AG09319 (cell line): ENCODE measurements at regions not wholly inside any gene's neighbourhood (a gene's known extent, or its start where the extent isn't known, plus 50 kb on each side); places are given as distances from the start of the nearest gene placed in this dataset.

Source experiments
- DNase-seq: peaks from one replicate; pipeline ENCODE4 v3.0.0-alpha.2; 2010; ENCODE audit warnings: low read depth; ENCODE audit errors: extremely low read depth
- TF ChIP-seq, protein P1 (sequence below): IDR thresholded peaks from 2 replicates; pipeline ENCODE4 v1.5.1; 2011; ENCODE audit warnings: low read depth, mild to moderate bottlenecking, inconsistent platforms, low read length, moderate library complexity

DNA sequence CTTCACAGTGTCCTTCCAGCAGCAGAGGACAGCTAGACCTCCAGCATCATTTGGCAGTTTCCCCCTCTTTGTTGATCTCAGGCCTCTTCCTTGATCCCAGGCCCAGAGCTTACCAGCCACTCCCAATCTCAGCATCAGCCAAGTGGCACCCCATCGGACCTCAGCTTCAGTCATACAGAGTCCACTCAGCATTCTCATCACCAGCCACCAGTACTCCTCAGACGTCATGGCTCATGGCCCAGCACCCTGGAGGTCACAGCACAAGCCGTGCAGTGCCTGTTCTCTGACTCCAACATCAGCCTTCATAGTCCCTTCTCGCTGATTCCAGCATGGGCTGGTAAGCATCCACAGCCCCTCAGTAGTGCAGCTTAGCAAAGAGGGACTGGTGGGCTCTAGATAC is 487.6 kb upstream of the DAB1 start:
- no peak for DNase-seq
- TF ChIP-seq, protein P1, sequence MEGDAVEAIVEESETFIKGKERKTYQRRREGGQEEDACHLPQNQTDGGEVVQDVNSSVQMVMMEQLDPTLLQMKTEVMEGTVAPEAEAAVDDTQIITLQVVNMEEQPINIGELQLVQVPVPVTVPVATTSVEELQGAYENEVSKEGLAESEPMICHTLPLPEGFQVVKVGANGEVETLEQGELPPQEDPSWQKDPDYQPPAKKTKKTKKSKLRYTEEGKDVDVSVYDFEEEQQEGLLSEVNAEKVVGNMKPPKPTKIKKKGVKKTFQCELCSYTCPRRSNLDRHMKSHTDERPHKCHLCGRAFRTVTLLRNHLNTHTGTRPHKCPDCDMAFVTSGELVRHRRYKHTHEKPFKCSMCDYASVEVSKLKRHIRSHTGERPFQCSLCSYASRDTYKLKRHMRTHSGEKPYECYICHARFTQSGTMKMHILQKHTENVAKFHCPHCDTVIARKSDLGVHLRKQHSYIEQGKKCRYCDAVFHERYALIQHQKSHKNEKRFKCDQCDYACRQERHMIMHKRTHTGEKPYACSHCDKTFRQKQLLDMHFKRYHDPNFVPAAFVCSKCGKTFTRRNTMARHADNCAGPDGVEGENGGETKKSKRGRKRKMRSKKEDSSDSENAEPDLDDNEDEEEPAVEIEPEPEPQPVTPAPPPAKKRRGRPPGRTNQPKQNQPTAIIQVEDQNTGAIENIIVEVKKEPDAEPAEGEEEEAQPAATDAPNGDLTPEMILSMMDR = no peak

DNA sequence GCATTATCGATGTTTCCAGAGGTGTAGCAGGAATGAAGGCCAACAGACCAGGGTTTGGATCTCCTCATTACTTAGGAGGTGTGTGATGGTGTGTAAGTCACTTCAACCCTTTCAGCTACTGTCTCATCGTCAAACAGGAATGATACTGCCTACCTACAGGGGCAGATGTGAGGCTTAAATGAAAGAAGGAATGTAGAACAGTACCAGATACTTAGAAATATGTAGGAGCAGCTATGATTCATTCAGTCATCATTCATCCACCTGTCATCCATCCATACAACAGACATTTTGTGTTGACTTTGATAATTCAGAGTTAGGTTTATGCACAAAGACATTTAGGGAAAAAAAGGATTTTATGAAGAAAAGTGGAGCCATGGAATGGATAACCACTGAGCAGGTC is 486.9 kb upstream of the DAB1 start:
- TF ChIP-seq, protein P1 = no peak
- DNase-seq = no peak

DNA sequence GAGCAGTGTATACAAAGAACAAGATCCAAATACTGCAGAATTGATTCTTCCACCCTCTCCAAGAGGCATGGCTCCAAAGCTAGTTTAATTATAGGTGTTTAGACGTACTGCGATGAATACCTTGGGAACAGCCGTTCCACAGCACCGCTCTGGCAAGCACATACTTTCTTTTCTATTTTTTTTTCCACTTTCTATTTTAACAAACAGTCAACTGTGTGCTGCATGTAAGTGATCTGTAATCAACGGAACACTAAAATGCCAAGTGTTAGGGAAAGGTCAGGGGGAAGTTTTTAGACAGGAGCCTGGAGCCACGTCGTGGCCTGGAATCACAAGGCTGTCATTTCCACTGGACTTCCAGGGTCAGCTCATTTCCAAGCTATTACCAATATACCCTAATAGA is 486.4 kb upstream of the DAB1 start:
- TF ChIP-seq, protein P1 = no peak

DNA sequence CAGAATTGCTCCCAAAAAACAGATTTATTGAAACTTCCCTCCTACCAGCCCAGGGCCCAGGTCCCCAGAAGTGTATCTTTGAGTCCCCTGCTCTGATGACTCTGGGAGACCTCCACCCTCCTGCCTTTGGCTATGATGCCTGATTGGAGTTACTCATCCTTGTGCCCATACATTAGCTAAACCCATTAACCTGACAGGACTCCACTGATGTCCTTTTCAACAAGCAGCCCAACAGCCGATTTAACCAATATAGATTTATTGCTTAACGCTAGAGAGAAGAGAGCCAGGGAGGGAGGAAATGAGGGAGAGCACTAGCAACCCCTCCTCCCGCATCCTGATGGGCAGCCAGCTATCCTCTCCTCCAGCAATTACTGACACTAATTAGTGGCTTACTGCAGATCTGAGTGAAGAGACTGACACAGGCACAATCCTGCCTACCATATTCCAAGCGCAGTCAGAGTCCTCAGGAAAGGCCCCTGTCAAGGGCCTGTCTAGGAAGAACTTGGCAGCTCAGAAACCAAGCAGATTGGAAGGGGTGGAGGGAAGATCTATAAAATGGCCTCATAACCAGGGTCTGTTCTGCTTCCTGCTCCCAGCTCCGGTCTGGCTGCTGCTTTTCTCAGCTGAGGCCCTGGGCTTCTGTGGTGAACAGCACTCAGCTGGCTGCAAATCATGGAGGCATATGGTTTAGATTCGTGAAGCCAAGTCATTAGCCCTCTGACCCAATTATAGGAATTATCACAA is 484.5 kb upstream of the DAB1 start:
- TF ChIP-seq, protein P1 = no peak
- DNase-seq = no peak

More for the DNA sequence above, 486.4 kb upstream of the DAB1 start:
- DNase-seq = no peak

DNA sequence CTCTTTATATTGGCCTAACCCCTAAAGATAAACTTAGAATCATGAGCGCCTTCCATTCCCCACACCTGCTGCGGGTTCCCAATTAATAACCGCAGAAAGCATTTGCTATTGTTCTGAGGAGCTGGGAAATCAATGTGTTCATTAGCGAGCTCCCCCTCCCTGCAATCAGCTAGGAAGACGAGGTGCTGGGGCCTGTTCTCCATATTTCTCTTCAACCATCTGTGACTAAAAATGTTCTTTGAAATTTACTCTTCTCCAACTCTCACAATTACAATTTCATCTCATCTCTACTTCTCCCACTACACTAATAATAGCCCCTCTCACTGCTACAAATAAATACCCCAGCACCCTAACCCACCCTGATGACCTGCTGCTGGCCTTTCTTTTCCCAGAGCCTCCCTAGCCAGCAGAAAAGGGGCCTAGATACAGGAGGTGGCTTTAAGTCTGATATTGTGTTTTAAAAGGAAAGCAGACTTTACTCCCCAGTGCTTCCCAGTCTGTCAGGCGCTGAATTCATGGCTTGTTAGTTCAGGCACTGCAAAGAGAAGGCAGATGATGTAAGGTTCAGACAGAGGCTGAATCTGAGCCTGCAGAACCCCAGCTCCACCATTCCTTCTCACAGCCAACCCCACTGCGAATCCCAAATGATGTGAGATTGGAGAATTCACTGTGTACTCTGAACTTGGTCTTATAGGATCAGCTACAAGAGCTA is 477.5 kb upstream of the DAB1 start:
- TF ChIP-seq, protein P1 = no peak
- DNase-seq = no peak

DNA sequence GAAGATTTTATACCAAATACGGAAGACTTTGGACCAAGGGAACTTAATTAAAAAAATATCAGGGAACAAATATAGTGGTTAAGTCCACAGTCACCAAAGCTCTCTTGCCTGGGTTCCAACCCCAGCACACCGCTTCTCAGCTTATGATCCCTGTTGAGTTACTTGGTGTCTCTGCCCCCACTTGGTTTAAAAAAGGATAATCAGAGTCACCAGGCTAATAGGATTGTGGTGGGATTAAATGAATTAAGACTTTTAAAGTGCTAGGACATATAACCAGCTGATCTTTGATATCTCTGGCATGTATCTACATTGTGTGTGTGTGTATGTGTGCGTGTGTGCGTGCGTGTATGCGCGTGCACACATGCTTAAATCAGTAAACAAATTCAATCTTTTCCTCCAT is 474.7 kb upstream of the DAB1 start:
- TF ChIP-seq, protein P1 = no peak
- no peak for DNase-seq

DNA sequence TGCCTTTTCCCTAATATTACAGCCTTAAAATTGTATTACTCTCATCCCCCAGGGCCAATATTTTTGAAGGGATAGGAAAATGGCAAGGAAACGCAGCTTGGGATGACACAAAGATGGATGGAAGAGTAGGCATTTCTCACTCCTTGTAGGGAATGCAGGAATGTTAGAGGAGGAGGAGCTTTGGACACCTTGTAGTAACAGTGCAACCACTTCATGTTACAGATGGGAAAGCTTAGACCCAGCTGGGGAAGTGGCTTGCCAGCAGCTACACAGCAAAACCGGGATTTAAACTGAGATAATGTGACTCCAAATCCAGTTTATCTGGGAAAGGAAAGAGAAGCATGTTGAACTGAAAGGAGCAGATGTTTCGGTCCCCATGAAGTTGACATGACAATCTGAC is 473.7 kb upstream of the DAB1 start:
- TF ChIP-seq, protein P1 = no peak
- no peak for DNase-seq
